ENCODE measurements at regions not wholly inside any gene's neighbourhood (a gene's known extent, or its start where the extent isn't known, plus 50 kb on each side); places are given as distances from the start of the nearest gene placed in this dataset.
"Not testable (repeated sequence)": the region's sequence is repeated elsewhere in the genome, so short reads cannot be mapped to it uniquely, and the experiment has no call there.

DNA sequence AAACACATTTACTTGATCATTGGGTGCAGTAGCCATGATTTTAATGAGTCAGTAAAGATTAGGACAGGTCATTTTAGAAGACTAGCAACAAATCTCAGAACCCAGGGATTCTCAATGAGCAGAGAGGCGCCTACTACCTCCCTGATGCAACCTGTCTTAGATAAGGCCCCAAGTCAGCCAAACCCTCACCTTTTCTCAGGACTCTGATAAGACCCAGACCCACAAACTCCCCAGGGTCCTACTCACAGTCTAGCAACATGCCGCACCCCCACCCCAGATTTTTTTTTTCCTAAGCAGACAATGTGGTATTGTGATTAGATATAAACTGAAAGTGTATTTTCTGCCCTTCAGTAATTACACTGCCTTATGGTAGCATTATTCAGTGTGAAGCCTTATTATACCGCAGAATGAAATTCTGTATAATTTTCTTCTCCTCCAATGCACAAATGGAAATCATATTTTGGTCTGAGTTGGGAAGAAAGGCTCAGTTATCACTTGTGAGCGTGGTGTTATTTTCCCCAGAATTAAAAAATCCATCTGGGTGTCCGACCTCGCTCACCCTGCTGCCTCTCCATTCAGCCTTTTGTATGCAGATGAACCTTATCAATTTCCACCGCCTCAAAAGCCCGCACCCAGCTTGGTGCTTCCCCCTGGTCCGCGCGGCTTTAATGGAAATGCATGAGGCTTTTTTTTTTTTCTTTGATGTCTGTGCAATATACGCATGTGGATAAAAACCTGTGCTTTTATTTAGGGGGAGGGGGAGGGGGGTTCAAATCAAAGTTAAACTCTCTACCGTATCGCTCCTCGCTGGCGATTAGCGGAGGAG, 122.0 kb upstream of the SOX14 start:
- DNase-seq: no peak

- no peak for DNase-seq
Measured at GRCh38 chr3:137642831-137643230, 121.3 kb upstream of the SOX14 start.

GRCh38 chr3:137647179-137647578, 116.9 kb upstream of the SOX14 start:
- DNase-seq: no peak

GRCh38 chr3:137669519-137670060, 94.5 kb upstream of the SOX14 start:
- no peak for DNase-seq

DNA sequence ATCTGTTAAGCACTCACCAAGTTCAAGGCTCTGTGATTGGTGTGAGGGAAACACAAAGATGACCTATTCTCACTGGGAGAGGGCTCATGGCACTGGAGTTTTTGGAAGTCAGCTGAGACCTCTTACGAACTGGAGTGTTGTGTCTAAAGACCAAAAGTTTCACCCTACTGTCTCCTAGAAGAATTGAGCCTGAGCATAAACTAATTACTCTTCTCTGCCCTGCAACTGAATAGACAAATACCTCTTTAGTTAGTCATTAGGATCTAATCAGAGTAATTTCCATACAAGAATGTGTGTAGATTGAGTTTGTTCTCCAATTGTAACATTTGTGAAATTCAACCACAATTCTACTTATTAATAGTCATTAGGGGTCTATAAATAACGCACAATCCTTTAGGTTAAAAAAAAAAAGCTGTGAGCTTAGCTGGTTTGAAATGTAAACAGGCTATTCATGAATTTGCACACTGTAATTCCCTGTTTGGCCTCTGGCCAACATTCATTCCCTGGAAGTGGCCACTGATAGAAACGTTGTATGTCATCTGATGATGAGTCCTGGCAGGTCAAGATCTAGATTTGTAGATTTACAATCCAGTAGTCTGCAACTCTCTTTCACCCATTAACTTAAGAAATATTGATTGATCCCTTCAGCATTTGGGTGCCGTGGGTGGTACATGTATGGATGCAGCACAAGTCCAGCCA, 76.8 kb upstream of the SOX14 start:
- DNase-seq: no peak

- no peak for DNase-seq
Measured at GRCh38 chr3:137692803-137693431, 71.2 kb upstream of the SOX14 start.

DNA sequence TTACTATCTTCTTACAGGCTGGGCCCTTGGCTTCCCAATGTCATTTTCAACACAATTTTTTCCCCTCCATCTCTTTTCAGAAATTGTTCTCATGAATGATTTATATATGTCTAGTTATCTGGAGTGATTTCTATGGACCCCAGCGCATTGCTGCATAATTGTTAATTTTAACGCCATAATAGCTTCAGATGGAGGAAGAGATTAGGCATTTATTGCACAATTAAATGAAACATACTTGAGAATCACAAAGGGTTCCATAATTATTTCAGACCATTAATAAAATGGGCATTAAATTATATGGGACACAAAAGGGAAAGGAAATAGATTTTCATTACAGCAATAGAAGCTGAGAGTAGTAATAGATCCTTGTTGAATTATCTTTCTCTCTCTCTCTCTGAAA, 70.3 kb upstream of the SOX14 start:
- DNase-seq: no peak

DNA sequence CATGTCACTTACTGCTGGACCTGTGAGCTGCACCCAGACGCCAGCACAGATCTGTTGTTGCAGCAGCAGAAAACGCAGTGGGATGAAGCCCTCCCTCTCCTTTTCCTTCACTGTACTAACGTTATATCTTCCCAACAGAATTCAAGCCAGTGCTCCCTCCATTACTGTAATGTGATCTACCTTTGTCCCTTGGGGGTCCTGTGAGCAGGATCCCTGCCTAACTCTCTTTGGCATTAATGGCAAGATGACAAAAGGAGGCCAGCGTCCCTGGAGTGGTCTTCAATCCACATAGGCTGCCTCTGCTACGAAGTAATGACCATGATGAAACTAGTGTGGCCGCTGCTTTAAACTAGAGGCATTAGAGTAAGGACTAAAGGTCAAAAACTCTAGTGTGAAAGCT, 69.3 kb upstream of the SOX14 start:
- DNase-seq: no peak

- no peak for DNase-seq
Measured at GRCh38 chr3:137695351-137695750, 68.8 kb upstream of the SOX14 start.

DNA sequence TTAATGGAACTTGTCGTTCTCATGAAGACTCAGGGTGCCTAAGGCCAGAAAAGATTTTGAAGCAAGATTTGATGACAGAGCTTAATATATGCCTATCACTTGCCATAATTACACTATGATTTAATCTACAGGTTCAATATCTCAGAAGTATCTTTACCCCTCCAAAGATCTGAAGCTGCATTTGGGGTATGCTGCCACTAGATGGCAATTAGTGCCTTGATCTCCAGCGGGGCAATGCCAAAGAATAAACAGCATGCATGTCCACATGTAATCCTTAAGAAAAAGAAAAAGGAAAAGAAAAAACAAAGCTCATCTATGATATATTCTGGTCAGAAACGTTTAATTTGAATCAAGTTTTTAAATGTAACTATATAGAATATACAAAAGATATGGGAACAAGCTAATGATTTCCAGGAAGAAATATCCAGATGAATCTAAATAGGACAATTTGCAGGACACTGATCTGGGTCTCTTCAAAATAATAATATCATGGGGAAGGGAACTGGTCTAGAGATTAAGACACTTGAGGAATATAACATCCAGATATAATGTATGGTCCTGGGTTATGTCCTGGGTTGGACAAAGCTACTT, 55.0 kb upstream of the SOX14 start:
- no peak for DNase-seq

- not testable (repeated sequence) for DNase-seq
Measured at GRCh38 chr3:137713965-137714364, 50.1 kb upstream of the SOX14 start.

Measured in left hindlimb (tissue), 1 donor.